Chondrocyte (in vitro differentiated cells): ENCODE measurements at regions not wholly inside any gene's neighbourhood (a gene's known extent, or its start where the extent isn't known, plus 50 kb on each side); places are given as distances from the start of the nearest gene placed in this dataset.

Experiments
- DNase-seq: peaks from one replicate; pipeline ENCODE4 v3.0.0; 2021; ENCODE audit warnings: mixed read lengths, low spot score
- H3K27ac Mint-ChIP-seq: one replicate; pipeline ENCODE4 v1.8.0; 2021; ENCODE audit warnings: mild to moderate bottlenecking, moderate library complexity, mixed read lengths; ENCODE audit not compliant: unreplicated experiment
- H3K27me3 Mint-ChIP-seq: 2 replicates; pipeline ENCODE4 v1.8.0; 2021; ENCODE audit warnings: low read depth, mixed read lengths
- H3K36me3 Mint-ChIP-seq: 2 replicates; pipeline ENCODE4 v1.8.0; 2021; ENCODE audit warnings: low read depth, mixed read lengths
- H3K4me1 Mint-ChIP-seq: 2 replicates; pipeline ENCODE4 v1.8.0; 2021; ENCODE audit warnings: low read depth, mild to moderate bottlenecking, mixed read lengths
- H3K4me3 Mint-ChIP-seq: one replicate; pipeline ENCODE4 v1.8.0; 2021; ENCODE audit warnings: mild to moderate bottlenecking, moderate library complexity, mixed read lengths; ENCODE audit not compliant: unreplicated experiment
- H3K9me3 Mint-ChIP-seq: 2 replicates; pipeline ENCODE4 v1.8.0; 2021; ENCODE audit warnings: low read depth, mixed read lengths
- CTCF ChIP-seq: fragments of 200-600 bp; sonication (generic); IDR thresholded peaks from 2 replicates; pipeline ENCODE4 v1.5.0; 2021; ENCODE audit warnings: antibody characterized with exemption, mild to moderate bottlenecking, moderate library complexity

DNA sequence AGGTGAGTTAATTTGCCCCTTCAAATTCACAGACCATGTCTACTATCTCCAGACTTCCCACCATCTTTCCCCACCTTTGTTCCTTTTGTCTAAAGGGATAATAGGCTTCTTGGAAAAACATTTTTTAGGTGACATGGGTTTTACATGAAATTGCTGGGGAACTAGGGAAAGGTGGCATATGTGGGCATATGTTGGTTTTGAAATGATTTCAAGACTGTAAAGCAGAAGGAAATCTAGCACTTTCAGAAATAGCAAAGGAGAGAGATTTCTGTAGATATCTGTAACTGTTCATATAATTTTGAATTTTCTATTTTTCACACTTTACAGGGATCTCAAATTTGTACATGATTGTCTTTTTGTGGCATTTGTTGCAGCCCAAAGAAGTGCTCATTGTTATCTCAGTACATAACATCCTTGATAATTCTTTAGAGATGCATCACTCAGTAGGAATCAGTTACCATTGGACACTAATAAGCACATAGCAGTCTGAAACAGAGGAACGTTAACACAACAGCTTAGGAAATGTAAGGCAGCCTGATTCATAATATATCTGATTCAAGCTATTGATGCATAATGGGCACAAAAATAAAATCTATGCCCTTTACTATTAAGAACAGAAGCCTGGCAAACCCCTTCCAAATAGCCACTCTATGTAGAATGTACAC is 659.7 kb downstream of the CENPC start:
- H3K36me3 Mint-ChIP-seq, result peaks cover 2% of the 10 kb centered on the region
- no peak for DNase-seq
- H3K9me3 Mint-ChIP-seq, result peaks cover 3% of the 10 kb centered on the region
- H3K4me1 Mint-ChIP-seq, result no peaks in the 10 kb centered on the region
- no peak overlapping the region for H3K27ac Mint-ChIP-seq
- H3K4me3 Mint-ChIP-seq, result no peak overlapping the region
- peaks cover 9% of the 10 kb centered on the region for H3K27me3 Mint-ChIP-seq
- no peak for TF ChIP-seq CTCF

GRCh38 chr4:66876946-66877345 is 668.4 kb downstream of the CENPC start:
- no peak for TF ChIP-seq CTCF
- H3K9me3 Mint-ChIP-seq, result no peaks in the 10 kb centered on the region
- no peak overlapping the region for H3K4me3 Mint-ChIP-seq
- H3K36me3 Mint-ChIP-seq, result no peaks in the 10 kb centered on the region
- no peak for DNase-seq
- no peaks in the 10 kb centered on the region for H3K4me1 Mint-ChIP-seq
- no peaks in the 10 kb centered on the region for H3K27me3 Mint-ChIP-seq
- H3K27ac Mint-ChIP-seq, result no peak overlapping the region

DNA sequence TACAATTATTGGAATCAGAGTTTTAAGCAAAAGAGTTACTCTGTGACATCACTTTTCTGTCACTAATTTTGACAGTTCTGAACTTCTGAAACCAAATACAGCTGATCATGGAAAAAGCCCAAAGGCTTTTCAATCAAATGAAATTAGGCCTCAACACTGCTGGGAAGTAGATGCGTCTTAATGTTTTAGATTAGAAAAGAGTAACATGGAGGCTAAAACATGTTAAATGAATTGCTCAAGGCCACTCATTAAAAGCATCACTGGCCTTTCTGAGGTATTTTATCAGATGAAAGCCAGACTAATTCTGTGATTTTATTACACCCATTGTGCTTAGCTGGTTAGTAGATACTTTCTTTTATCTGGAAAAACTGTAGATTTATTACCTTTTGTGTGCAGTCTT is 672.6 kb downstream of the CENPC start:
- Mint-ChIP-seq H3K36me3 (no peaks in the 10 kb centered on the region), H3K4me1 (no peaks in the 10 kb centered on the region), H3K9me3 (no peaks in the 10 kb centered on the region), H3K4me3 (no peak overlapping the region), H3K27ac (no peak overlapping the region), H3K27me3 (peaks cover 2% of the 10 kb centered on the region)
- TF ChIP-seq CTCF, result no peak
- no peak for DNase-seq

GRCh38 chr4:66863481-66863880 is 681.8 kb downstream of the CENPC start:
- Mint-ChIP-seq H3K36me3 (no peaks in the 10 kb centered on the region), H3K9me3 (peaks cover 3% of the 10 kb centered on the region), H3K27ac (no peak overlapping the region), H3K27me3 (peaks cover 1% of the 10 kb centered on the region), H3K4me1 (peaks cover 3% of the 10 kb centered on the region), H3K4me3 (no peak overlapping the region)
- DNase-seq, result no peak
- TF ChIP-seq CTCF, result no peak

DNA sequence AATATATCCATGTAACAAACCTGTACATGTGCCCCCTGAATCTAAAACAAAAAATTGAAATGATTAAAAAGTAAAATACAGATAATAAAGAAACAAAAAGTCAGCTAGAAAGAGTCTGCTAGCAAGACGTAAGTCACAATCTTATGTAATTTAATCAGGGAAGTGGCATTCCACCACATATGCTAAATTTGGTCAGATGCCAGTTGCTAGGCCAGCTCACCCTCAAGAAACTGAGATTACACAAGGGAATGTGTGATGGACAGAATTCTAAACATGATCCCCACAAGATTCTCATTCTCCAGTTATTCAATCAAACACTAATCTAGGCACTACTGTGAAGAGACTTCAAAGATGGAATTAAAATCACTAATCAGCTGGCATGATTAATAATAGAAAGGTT is 689.3 kb downstream of the CENPC start:
- H3K4me1 Mint-ChIP-seq, result peaks cover 13% of the 10 kb centered on the region
- H3K4me3 Mint-ChIP-seq, result no peak overlapping the region
- TF ChIP-seq CTCF, result no peak
- H3K27ac Mint-ChIP-seq, result no peak overlapping the region
- H3K36me3 Mint-ChIP-seq, result no peaks in the 10 kb centered on the region
- no peaks in the 10 kb centered on the region for H3K27me3 Mint-ChIP-seq
- no peak for DNase-seq
- peaks cover 2% of the 10 kb centered on the region for H3K9me3 Mint-ChIP-seq
